Activated gamma-delta T cell treated with Interleukin-2 at 50 U/mL for 16 hours (primary cell): ENCODE measurements at regions not wholly inside any gene's neighbourhood (a gene's known extent, or its start where the extent isn't known, plus 50 kb on each side); places are given as distances from the start of the nearest gene placed in this dataset.
"Not testable (repeated sequence)": the region's sequence is repeated elsewhere in the genome, so short reads cannot be mapped to it uniquely, and the experiment has no call there.

Source experiments
- DNase-seq: peaks from one replicate; pipeline ENCODE4 v3.0.0-alpha.2; 2020

- DNase-seq, result no peak
Observed at GRCh38 chr3:144770281-144770680, 798.7 kb downstream of the DIPK2A start.

GRCh38 chr3:144770915-144771351 is 799.3 kb downstream of the DIPK2A start:
- no peak for DNase-seq

GRCh38 chr3:144771381-144771870 is 799.8 kb downstream of the DIPK2A start:
- no peak for DNase-seq

GRCh38 chr3:144772372-144772771 is 800.7 kb downstream of the DIPK2A start:
- DNase-seq, result no peak

- no peak for DNase-seq
Observed at GRCh38 chr3:144773350-144773749, 801.7 kb downstream of the DIPK2A start.

- DNase-seq, result no peak
Observed at GRCh38 chr3:144774897-144775296, 803.3 kb downstream of the DIPK2A start.

GRCh38 chr3:144775551-144775950 is 803.9 kb downstream of the DIPK2A start:
- DNase-seq, result no peak

GRCh38 chr3:144777906-144778305 is 806.3 kb downstream of the DIPK2A start:
- DNase-seq, result no peak

- DNase-seq, result no peak
Observed at GRCh38 chr3:144791034-144791433, 819.4 kb downstream of the DIPK2A start.

GRCh38 chr3:144801890-144802289 is 830.3 kb downstream of the DIPK2A start:
- DNase-seq, result no peak

GRCh38 chr3:144809380-144809779 is 837.8 kb downstream of the DIPK2A start:
- DNase-seq, result no peak

GRCh38 chr3:144810160-144810559 is 838.5 kb downstream of the DIPK2A start:
- DNase-seq, result no peak

GRCh38 chr3:144815655-144816054 is 844.0 kb downstream of the DIPK2A start:
- DNase-seq, result no peak

- no peak for DNase-seq
Observed at GRCh38 chr3:144816323-144816722, 844.7 kb downstream of the DIPK2A start.

GRCh38 chr3:144818973-144819372 is 847.4 kb downstream of the DIPK2A start:
- DNase-seq, result no peak

- not testable (repeated sequence) for DNase-seq
Observed at GRCh38 chr3:144820232-144820631, 848.6 kb downstream of the DIPK2A start.

- DNase-seq, result no peak
Observed at GRCh38 chr3:144820726-144821125, 849.1 kb downstream of the DIPK2A start.

- DNase-seq, result no peak
Observed at GRCh38 chr3:144821583-144821982, 850.0 kb downstream of the DIPK2A start.

GRCh38 chr3:144822671-144823070 is 851.0 kb downstream of the DIPK2A start:
- no peak for DNase-seq

GRCh38 chr3:144831955-144832716 is 860.5 kb downstream of the DIPK2A start:
- DNase-seq, result no peak

GRCh38 chr3:144839991-144840390 is 868.4 kb downstream of the DIPK2A start:
- DNase-seq, result no peak

GRCh38 chr3:144840866-144841265 is 869.2 kb downstream of the DIPK2A start:
- no peak for DNase-seq

GRCh38 chr3:144843099-144843498 is 871.5 kb downstream of the DIPK2A start:
- DNase-seq, result no peak

GRCh38 chr3:144852999-144853398 is 881.4 kb downstream of the DIPK2A start:
- DNase-seq, result no peak

- not testable (repeated sequence) for DNase-seq
Observed at GRCh38 chr3:144854020-144854419, 882.4 kb downstream of the DIPK2A start.
